ENCODE measurements at regions not wholly inside any gene's neighbourhood (a gene's known extent, or its start where the extent isn't known, plus 50 kb on each side); places are given as distances from the start of the nearest gene placed in this dataset.

- H4K8ac ChIP-seq (ENCODE audit: low read depth, low read length), result no peak overlapping the region
- H3K9ac ChIP-seq (ENCODE audit: low read depth, low read length, poor library complexity), result no peak overlapping the region
- H3K4me3 ChIP-seq (ENCODE audit: low read length in 2 of 2), result no peak overlapping the region
- peaks cover 0 to 3% (median 0%) of the 10 kb centered on the region in 3 experiments for H3K27me3 ChIP-seq (ENCODE audit: control insufficient read depth in 3 of 3, insufficient read depth in 3 of 3, low read depth in 1 of 3, low read length in 3 of 3)
- DNase-seq (ENCODE audit: low spot score), result no peak
- H3K4me2 ChIP-seq (ENCODE audit: insufficient read depth, low read length, poor library complexity, severe bottlenecking), result no peak overlapping the region
- no peak overlapping the region for H2BK120ac ChIP-seq (ENCODE audit: low read depth, low read length)
- peak overlapping the region; percentile 62 for H3K18ac ChIP-seq (ENCODE audit: low read length)
- no peak overlapping the region for H3K4ac ChIP-seq (ENCODE audit: low read length)
- H2AFZ ChIP-seq (ENCODE audit: low read length), result no peak overlapping the region
- no peak overlapping the region for H2BK5ac ChIP-seq (ENCODE audit: low read length)
- no peak overlapping the region for H2AK5ac ChIP-seq (ENCODE audit: low read depth, low read length)
- H3K14ac ChIP-seq (ENCODE audit: low read length), result peak overlapping the region; percentile 14
- no peaks in the 10 kb centered on the region for H3K4me1 ChIP-seq (ENCODE audit: control insufficient read depth in 2 of 2, insufficient read depth in 1 of 2, low read depth in 1 of 2, low read length in 2 of 2)
- no peak overlapping the region for H3K27ac ChIP-seq (replicated peaks; ENCODE audit: low read length)
- H3K23ac ChIP-seq (ENCODE audit: low read depth, low read length, poor library complexity), result no peak overlapping the region
- no peak overlapping the region for H2BK12ac ChIP-seq (ENCODE audit: low read length)
- peaks cover 0 to 10% of the 10 kb centered on the region in 2 donors for H3K9me3 ChIP-seq (replicated peaks in 1 of 2; ENCODE audit: control insufficient read depth in 2 of 2, insufficient read depth in 1 of 2, low read depth in 1 of 2, low read length in 2 of 2)
- H3K79me1 ChIP-seq (ENCODE audit: low read depth, low read length), result no peaks in the 10 kb centered on the region
- no peak overlapping the region for H2BK15ac ChIP-seq (ENCODE audit: low read length)
- no CpG with 5 or more reads among the region's 16 CpGs for WGBS, 2 donors (ENCODE audit: extremely low coverage in 2 of 2, insufficient read length in 2 of 2, insufficient replicate concordance in 1 of 2)
- peaks cover 0 to 3% of the 10 kb centered on the region in 2 donors for H3K36me3 ChIP-seq (replicated peaks in 1 of 2; ENCODE audit: control insufficient read depth in 2 of 2, insufficient read depth in 2 of 2, low read length in 2 of 2)
- no peak overlapping the region for H4K91ac ChIP-seq (ENCODE audit: low read depth, low read length, poor library complexity)
These were observed 228.6 kb downstream of the BRD1 start for GRCh38 chr22:49599039-49599438.

DNA sequence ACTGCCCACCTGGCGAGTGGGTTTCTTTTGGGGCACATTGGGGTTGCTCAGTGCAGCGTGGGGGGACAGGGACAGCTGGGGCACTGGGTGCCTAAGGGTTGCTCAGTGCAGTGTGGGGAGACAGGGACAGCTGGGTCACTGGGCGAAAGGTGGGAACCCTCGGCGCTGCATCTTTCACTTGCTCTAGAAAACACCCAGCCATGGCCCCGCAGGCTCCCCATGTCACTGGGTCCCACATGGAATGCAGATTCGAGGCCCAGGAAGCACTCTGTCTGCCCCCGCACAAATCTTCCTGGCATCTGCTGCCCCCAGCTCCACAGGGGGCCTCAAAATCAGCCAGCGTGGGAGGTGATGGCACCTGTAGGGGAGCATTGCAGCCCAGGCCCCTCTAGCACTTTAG lies 229.3 kb downstream of the BRD1 start:
- no CpG with 5 or more reads among the region's 9 CpGs for WGBS, 2 donors (ENCODE audit: extremely low coverage in 2 of 2, insufficient read length in 2 of 2, insufficient replicate concordance in 1 of 2)
- H3K27ac ChIP-seq (replicated peaks; ENCODE audit: low read length), result no peak overlapping the region
- no peak for DNase-seq (ENCODE audit: low spot score)

DNA sequence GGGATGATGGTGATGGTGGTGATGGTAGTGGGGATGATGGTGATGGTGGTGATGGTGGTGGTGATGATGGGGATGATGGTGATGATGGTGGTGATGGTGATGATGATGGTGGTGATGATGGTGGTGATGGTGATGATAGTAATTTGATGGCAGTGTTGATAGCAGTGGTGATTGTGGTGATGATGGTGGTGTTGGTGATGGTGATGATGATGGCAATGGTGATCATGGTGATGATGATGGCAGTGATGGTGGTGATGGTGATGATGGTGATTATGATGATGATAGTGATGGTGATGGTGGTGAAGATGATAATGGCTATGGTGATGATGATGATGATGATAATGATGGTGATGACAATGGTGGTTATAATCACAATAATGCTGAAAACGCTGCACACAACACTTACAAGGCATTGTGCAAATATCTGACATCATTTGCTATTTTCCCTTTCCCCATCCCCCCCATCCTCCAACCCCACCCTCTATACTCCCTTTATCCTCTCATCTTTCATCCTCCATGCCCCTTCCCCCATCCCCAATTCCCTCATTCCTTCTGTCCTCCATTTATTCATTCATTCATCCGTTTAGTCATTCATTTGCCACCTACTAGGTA lies 230.1 kb downstream of the BRD1 start:
- no CpG with 5 or more reads among the region's 2 CpGs for WGBS, 2 donors (ENCODE audit: extremely low coverage in 2 of 2, insufficient read length in 2 of 2, insufficient replicate concordance in 1 of 2)
- Histone ChIP-seq H4K8ac (ENCODE audit: low read depth, low read length) (no peak overlapping the region), H2AK5ac (ENCODE audit: low read depth, low read length) (no peak overlapping the region)

More for the DNA sequence above, 229.3 kb downstream of the BRD1 start:
- no peaks in the 10 kb centered on the region for H3K4me1 ChIP-seq (ENCODE audit: control insufficient read depth in 2 of 2, insufficient read depth in 1 of 2, low read depth in 1 of 2, low read length in 2 of 2)
- no peak overlapping the region for H3K23ac ChIP-seq (ENCODE audit: low read depth, low read length, poor library complexity)
- H2AFZ ChIP-seq (ENCODE audit: low read length), result no peak overlapping the region
- no peak overlapping the region for H3K4ac ChIP-seq (ENCODE audit: low read length)
- no peak overlapping the region for H2BK12ac ChIP-seq (ENCODE audit: low read length)
- no peak overlapping the region for H2AK5ac ChIP-seq (ENCODE audit: low read depth, low read length)
- H3K9ac ChIP-seq (ENCODE audit: low read depth, low read length, poor library complexity), result no peak overlapping the region
- H2BK5ac ChIP-seq (ENCODE audit: low read length), result no peak overlapping the region
- H2BK120ac ChIP-seq (ENCODE audit: low read depth, low read length), result no peak overlapping the region
- H3K14ac ChIP-seq (ENCODE audit: low read length), result no peak overlapping the region
- H3K4me2 ChIP-seq (ENCODE audit: insufficient read depth, low read length, poor library complexity, severe bottlenecking), result no peak overlapping the region
- peaks cover 0 to 3% of the 10 kb centered on the region in 2 donors for H3K36me3 ChIP-seq (replicated peaks in 1 of 2; ENCODE audit: control insufficient read depth in 2 of 2, insufficient read depth in 2 of 2, low read length in 2 of 2)
- H3K27me3 ChIP-seq (ENCODE audit: control insufficient read depth in 3 of 3, insufficient read depth in 3 of 3, low read depth in 1 of 3, low read length in 3 of 3), result peaks cover 0 to 3% (median 0%) of the 10 kb centered on the region in 3 experiments
- H3K79me1 ChIP-seq (ENCODE audit: low read depth, low read length), result no peaks in the 10 kb centered on the region
- no peak overlapping the region for H2BK15ac ChIP-seq (ENCODE audit: low read length)
- no peak overlapping the region for H4K91ac ChIP-seq (ENCODE audit: low read depth, low read length, poor library complexity)
- no peak overlapping the region for H3K4me3 ChIP-seq (ENCODE audit: low read length in 2 of 2)
- H3K18ac ChIP-seq (ENCODE audit: low read length), result no peak overlapping the region
- no peak overlapping the region for H4K8ac ChIP-seq (ENCODE audit: low read depth, low read length)
- peaks cover 0 to 10% of the 10 kb centered on the region in 2 donors for H3K9me3 ChIP-seq (replicated peaks in 1 of 2; ENCODE audit: control insufficient read depth in 2 of 2, insufficient read depth in 1 of 2, low read depth in 1 of 2, low read length in 2 of 2)

DNA sequence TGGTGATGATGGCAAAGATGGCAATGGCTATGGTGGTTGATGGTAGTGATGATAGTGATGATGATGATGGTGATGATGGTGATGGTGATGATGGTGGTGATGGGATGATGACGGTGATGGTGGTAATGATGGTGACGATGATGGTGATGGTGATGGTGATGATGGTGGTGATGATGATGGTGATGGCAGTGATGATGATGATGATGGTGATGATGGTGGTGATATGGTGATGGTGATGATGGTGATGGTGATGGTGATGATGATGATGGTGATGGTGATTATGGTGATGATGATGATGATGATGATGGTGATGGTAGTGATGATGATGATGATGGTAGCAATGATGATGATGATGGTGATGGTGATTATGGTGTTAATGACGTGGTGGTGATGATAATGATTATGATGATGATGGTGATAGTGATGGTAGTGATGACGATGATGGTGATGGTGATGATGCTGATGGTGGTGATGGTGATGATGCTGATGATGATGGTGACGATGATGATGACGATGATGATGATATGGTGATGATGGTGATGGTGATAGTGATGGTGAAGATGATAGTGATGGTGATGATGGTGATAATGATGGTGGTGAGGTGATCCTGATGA lies 232.1 kb downstream of the BRD1 start:
- peak overlapping the region in 1 of 2 donors; percentile 7 for H3K4me3 ChIP-seq (ENCODE audit: low read length in 2 of 2)
- no peaks in the 10 kb centered on the region for H3K4me1 ChIP-seq (ENCODE audit: control insufficient read depth in 2 of 2, insufficient read depth in 1 of 2, low read depth in 1 of 2, low read length in 2 of 2)
- no peak overlapping the region for H2AFZ ChIP-seq (ENCODE audit: low read length)
- H2BK15ac ChIP-seq (ENCODE audit: low read length), result no peak overlapping the region
- no peak overlapping the region for H3K27ac ChIP-seq (replicated peaks; ENCODE audit: low read length)
- peak overlapping the region; percentile 6 for H3K9ac ChIP-seq (ENCODE audit: low read depth, low read length, poor library complexity)
- H3K14ac ChIP-seq (ENCODE audit: low read length), result no peak overlapping the region
- H3K18ac ChIP-seq (ENCODE audit: low read length), result no peak overlapping the region
- H4K91ac ChIP-seq (ENCODE audit: low read depth, low read length, poor library complexity), result no peak overlapping the region
- 100% methylated on average over 1 to 5 of the region's 6 CpGs for WGBS, 2 donors (ENCODE audit: extremely low coverage in 2 of 2, insufficient read length in 2 of 2, insufficient replicate concordance in 1 of 2)
- H4K8ac ChIP-seq (ENCODE audit: low read depth, low read length), result no peak overlapping the region
- peaks cover 0 to 10% of the 10 kb centered on the region in 2 donors for H3K9me3 ChIP-seq (replicated peaks in 1 of 2; ENCODE audit: control insufficient read depth in 2 of 2, insufficient read depth in 1 of 2, low read depth in 1 of 2, low read length in 2 of 2)
- no peak for DNase-seq (ENCODE audit: low spot score)
- H3K4me2 ChIP-seq (ENCODE audit: insufficient read depth, low read length, poor library complexity, severe bottlenecking), result no peak overlapping the region
- no peak overlapping the region for H2BK12ac ChIP-seq (ENCODE audit: low read length)
- no peak overlapping the region for H2BK120ac ChIP-seq (ENCODE audit: low read depth, low read length)
- H3K79me1 ChIP-seq (ENCODE audit: low read depth, low read length), result no peaks in the 10 kb centered on the region
- H2AK5ac ChIP-seq (ENCODE audit: low read depth, low read length), result no peak overlapping the region
- H3K36me3 ChIP-seq (replicated peaks in 1 of 2; ENCODE audit: control insufficient read depth in 2 of 2, insufficient read depth in 2 of 2, low read length in 2 of 2), result peaks cover 0 to 3% of the 10 kb centered on the region in 2 donors
- H3K4ac ChIP-seq (ENCODE audit: low read length), result no peak overlapping the region
- H3K27me3 ChIP-seq (ENCODE audit: control insufficient read depth in 3 of 3, insufficient read depth in 3 of 3, low read depth in 1 of 3, low read length in 3 of 3), result peaks cover 0 to 3% (median 0%) of the 10 kb centered on the region in 3 experiments
- peak overlapping the region; percentile 56 for H3K23ac ChIP-seq (ENCODE audit: low read depth, low read length, poor library complexity)
- H2BK5ac ChIP-seq (ENCODE audit: low read length), result no peak overlapping the region

More for the DNA sequence above, 230.1 kb downstream of the BRD1 start:
- no peaks in the 10 kb centered on the region for H3K4me1 ChIP-seq (ENCODE audit: control insufficient read depth in 2 of 2, insufficient read depth in 1 of 2, low read depth in 1 of 2, low read length in 2 of 2)
- H2BK120ac ChIP-seq (ENCODE audit: low read depth, low read length), result no peak overlapping the region
- no peak for DNase-seq (ENCODE audit: low spot score)
- H3K9me3 ChIP-seq (replicated peaks in 1 of 2; ENCODE audit: control insufficient read depth in 2 of 2, insufficient read depth in 1 of 2, low read depth in 1 of 2, low read length in 2 of 2), result peaks cover 0 to 10% of the 10 kb centered on the region in 2 donors
- no peaks in the 10 kb centered on the region for H3K79me1 ChIP-seq (ENCODE audit: low read depth, low read length)
- peaks cover 0 to 3% of the 10 kb centered on the region in 2 donors for H3K36me3 ChIP-seq (replicated peaks in 1 of 2; ENCODE audit: control insufficient read depth in 2 of 2, insufficient read depth in 2 of 2, low read length in 2 of 2)
- no peak overlapping the region for H2BK15ac ChIP-seq (ENCODE audit: low read length)
- H3K18ac ChIP-seq (ENCODE audit: low read length), result no peak overlapping the region
- no peak overlapping the region for H2BK12ac ChIP-seq (ENCODE audit: low read length)
- H2BK5ac ChIP-seq (ENCODE audit: low read length), result no peak overlapping the region
- no peak overlapping the region for H3K4ac ChIP-seq (ENCODE audit: low read length)
- peaks cover 0 to 3% (median 0%) of the 10 kb centered on the region in 3 experiments for H3K27me3 ChIP-seq (ENCODE audit: control insufficient read depth in 3 of 3, insufficient read depth in 3 of 3, low read depth in 1 of 3, low read length in 3 of 3)
- H3K4me3 ChIP-seq (ENCODE audit: low read length in 2 of 2), result peak overlapping the region in 1 of 2 donors; percentile 2
- H4K91ac ChIP-seq (ENCODE audit: low read depth, low read length, poor library complexity), result no peak overlapping the region
- no peak overlapping the region for H3K23ac ChIP-seq (ENCODE audit: low read depth, low read length, poor library complexity)
- no peak overlapping the region for H3K14ac ChIP-seq (ENCODE audit: low read length)
- H3K27ac ChIP-seq (replicated peaks; ENCODE audit: low read length), result no peak overlapping the region
- H2AFZ ChIP-seq (ENCODE audit: low read length), result no peak overlapping the region
- H3K9ac ChIP-seq (ENCODE audit: low read depth, low read length, poor library complexity), result peak overlapping the region; percentile 12
- no peak overlapping the region for H3K4me2 ChIP-seq (ENCODE audit: insufficient read depth, low read length, poor library complexity, severe bottlenecking)
